ENCODE measurements at regions not wholly inside any gene's neighbourhood (a gene's known extent, or its start where the extent isn't known, plus 50 kb on each side); places are given as distances from the start of the nearest gene placed in this dataset.

- TF ChIP-seq POLR2AphosphoS5 (IDR thresholded peaks at IDR 0.05; ENCODE audit: low read depth): no peak
- no peak for TF ChIP-seq CTCF (conservative IDR thresholded peaks at IDR 0.05; ENCODE audit: low read depth in 2 of 2)
- TF ChIP-seq REST (IDR thresholded peaks at IDR 0.05; ENCODE audit: unreplicated experiment): no peak
- no peak for TF ChIP-seq EZH2 (IDR thresholded peaks at IDR 0.05; ENCODE audit: low read depth, unreplicated experiment)
Measured at GRCh38 chr10:105769248-105770184, 1128.4 kb downstream of the SORCS3 start.

Measured in GM23338 (cell line).